ENCODE measurements at regions not wholly inside any gene's neighbourhood (a gene's known extent, or its start where the extent isn't known, plus 50 kb on each side); places are given as distances from the start of the nearest gene placed in this dataset.
"Not testable (repeated sequence)": the region's sequence is repeated elsewhere in the genome, so short reads cannot be mapped to it uniquely, and the experiment has no call there.

DNA sequence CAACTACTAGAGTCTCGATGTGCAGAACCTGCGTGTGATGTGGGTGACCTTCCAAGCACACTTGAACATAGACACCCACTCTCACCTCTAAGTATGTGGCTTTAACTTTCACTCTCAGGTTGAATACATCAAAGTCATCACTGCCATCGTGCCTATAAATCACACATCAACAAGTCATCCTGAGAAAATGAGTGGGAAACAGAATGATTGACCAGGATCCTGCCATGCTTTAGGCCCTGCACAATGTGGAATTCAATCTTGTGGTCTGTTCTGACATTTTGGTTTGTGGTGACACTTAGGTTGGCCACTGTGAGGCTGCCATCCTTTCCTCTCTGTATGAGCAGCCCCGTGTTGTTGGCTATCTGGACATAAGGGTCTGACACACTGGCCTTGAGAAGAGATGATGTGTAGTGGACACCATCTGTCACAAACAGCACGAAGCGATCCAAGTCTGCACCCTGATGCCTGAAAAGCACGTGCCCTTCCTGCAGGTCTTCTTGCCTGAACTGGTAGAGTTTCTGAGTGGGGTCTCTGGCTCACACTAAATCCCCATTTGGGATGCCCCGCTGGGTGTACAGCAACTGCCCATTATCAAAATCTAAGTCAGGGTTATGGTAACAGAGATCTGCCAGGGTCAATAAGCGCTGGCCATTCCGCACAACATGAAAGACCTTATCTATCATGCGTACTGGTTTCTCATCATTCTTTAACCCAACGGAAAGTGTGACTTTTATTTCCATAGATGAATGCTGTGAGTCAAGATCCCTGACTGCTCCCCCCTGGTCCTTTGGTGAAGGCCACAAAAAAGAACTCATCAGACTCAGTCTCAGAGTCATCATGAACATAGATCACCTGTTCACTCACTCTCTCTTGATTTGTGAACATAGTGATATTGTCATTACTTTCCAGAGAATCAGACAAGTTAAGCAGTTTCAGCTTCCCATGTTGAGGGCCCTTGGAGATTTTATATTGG is 116.6 kb downstream of the ESM1 start:
- Histone ChIP-seq H3K27me3 (ENCODE audit: control insufficient read depth, insufficient read depth, low read length) (no peaks in the 10 kb centered on the region), H3K4me3 (ENCODE audit: low read depth, low read length) (no peak overlapping the region), H3K9me3 (ENCODE audit: control insufficient read depth, insufficient read depth, low read length) (no peaks in the 10 kb centered on the region; the same call in 1 of the 2 replicates), H3K9ac (ENCODE audit: low read depth, low read length) (no peak overlapping the region), H3K27ac (ENCODE audit: low read depth, low read length) (no peak overlapping the region), H3K4me1 (ENCODE audit: control insufficient read depth, insufficient read depth, low read length) (peaks cover 4% of the 10 kb centered on the region; the same call in 1 of the 2 replicates), H3K36me3 (ENCODE audit: control insufficient read depth, insufficient read depth, low read length) (no peaks in the 10 kb centered on the region)

DNA sequence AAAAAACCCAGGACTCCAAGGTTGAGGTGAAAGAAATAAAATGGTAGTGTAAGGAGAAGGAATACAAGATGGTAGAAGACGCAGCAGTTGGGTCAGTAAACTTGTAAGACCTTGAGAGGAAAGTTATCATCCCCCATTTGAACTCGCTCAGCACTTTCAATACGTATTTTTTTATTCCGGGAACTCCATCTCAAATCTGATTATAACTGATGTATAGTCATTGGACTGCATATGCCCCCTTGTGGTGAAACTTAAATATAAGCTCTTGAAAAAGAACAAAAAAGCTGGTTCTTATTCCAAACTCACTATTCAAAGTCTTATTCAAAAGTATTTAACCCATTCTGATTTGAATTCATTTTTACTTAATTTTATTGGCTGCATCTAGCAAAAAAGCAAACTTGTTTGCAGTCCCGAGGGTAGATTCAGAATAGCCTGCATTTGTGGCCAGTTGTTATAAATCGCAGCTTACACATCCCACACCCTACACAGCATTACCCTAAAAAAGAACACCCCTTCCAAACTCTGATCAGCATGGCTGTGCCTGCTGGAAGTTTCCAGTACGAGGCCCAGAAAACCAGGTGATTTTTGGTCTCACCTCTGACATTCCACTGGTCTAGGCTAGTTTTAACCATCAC is 118.0 kb downstream of the ESM1 start:
- H3K4me1 ChIP-seq (ENCODE audit: control insufficient read depth, insufficient read depth, low read length): no peaks in the 10 kb centered on the region
- H3K36me3 ChIP-seq (ENCODE audit: control insufficient read depth, insufficient read depth, low read length): no peaks in the 10 kb centered on the region
- H3K4me3 ChIP-seq (ENCODE audit: low read depth, low read length): no peak overlapping the region
- H3K9me3 ChIP-seq (ENCODE audit: control insufficient read depth, insufficient read depth, low read length): no peaks in the 10 kb centered on the region; the same call in 1 of the 2 replicates
- H3K9ac ChIP-seq (ENCODE audit: low read depth, low read length): no peak overlapping the region
- no peaks in the 10 kb centered on the region for H3K27me3 ChIP-seq (ENCODE audit: control insufficient read depth, insufficient read depth, low read length)
- H3K27ac ChIP-seq (ENCODE audit: low read depth, low read length): no peak overlapping the region

DNA sequence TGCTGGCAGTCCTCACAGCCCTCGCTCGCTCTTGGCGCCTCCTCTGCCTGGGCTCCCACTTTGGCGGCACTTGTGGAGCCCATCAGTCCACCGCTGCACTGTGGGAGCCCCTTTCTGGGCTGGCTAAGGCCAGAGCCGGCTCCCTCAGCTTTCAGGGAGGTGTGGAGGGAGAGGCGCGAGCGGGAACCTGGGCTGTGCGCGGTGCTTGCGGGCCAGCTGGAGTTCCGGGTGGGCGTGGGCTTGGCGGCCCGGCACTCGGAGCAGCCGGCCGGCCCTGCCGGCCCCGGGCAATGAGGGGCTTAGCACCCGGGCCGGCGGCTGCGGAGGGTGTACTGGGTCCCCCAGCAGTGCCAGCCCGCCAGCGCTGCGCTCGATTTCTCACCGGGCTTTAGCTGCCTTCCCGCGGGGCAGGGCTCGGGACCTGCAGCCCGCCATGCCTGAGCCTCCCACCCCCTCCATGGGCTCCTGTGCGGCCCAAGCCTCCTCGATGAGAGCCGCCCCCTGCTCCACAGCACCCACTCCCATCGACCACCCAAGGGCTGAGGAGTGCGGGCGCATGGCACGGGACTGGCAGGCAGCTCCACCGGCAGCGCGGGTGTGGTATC is 120.4 kb downstream of the ESM1 start:
- H3K9me3 ChIP-seq (ENCODE audit: control insufficient read depth, insufficient read depth, low read length); H3K4me3 ChIP-seq (ENCODE audit: low read depth, low read length); H3K27me3 ChIP-seq (ENCODE audit: control insufficient read depth, insufficient read depth, low read length); H3K9ac ChIP-seq (ENCODE audit: low read depth, low read length); H3K27ac ChIP-seq (ENCODE audit: low read depth, low read length); H3K4me1 ChIP-seq (ENCODE audit: control insufficient read depth, insufficient read depth, low read length); H3K36me3 ChIP-seq (ENCODE audit: control insufficient read depth, insufficient read depth, low read length): not testable (repeated sequence)

DNA sequence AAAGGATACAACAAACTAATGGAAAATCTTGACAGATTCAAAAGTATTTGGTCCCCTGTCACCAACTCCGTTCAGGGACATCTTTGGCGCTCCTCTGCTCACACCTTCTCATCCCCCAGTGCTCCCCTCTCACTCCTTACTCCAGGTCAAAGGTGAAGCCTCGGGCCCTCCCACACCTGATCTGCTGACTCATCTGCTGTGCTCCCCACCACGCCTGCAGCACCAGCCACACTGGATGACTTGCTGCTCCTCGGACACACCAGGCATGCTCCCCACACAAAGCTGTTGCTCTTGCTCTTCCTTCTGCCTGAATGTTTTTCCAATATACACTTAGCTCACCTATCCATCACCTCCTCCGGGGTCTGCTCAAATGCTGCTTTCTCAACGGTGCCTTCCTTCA is 123.4 kb downstream of the ESM1 start:
- Histone ChIP-seq H3K4me1 (ENCODE audit: control insufficient read depth, insufficient read depth, low read length) (no peaks in the 10 kb centered on the region), H3K27ac (ENCODE audit: low read depth, low read length) (no peak overlapping the region), H3K36me3 (ENCODE audit: control insufficient read depth, insufficient read depth, low read length) (no peaks in the 10 kb centered on the region), H3K27me3 (ENCODE audit: control insufficient read depth, insufficient read depth, low read length) (no peaks in the 10 kb centered on the region), H3K9me3 (ENCODE audit: control insufficient read depth, insufficient read depth, low read length) (peaks cover 6% of the 10 kb centered on the region; the same call in 1 of the 2 replicates), H3K9ac (ENCODE audit: low read depth, low read length) (no peak overlapping the region), H3K4me3 (ENCODE audit: low read depth, low read length) (no peak overlapping the region)

DNA sequence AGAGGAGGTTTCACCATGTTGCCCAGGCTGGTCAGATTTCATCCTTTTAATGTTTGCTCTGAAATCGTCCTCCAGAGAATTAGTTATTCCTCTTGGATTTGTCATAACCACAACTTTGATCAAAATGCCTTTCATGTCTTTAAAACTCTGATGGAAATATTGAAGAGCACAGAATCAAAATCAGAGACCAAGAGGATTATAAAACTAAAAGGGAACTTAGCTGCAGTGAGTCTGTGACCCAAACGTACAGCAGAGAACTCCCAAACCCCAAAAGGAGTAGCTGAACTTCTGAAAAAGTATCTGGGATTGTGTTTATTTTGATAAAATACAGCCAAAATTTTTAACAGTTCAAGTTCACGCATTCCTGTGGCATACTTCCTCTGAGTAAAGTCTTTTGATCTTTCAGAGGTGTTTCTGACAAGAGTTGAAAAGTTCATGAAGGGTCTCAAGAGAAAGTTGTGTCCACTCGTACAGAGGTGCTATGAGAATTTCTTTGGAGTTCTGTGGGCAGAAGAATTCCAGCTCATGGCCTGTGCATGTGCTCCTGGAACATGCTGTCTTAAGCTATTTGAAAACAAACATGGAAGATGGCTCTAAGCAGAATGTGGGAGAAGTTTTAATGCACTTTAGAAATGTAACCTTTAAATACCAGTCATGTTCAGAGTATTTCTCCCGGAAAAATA is 124.0 kb downstream of the ESM1 start:
- Histone ChIP-seq H3K27me3 (ENCODE audit: control insufficient read depth, insufficient read depth, low read length) (no peaks in the 10 kb centered on the region), H3K36me3 (ENCODE audit: control insufficient read depth, insufficient read depth, low read length) (no peaks in the 10 kb centered on the region), H3K4me1 (ENCODE audit: control insufficient read depth, insufficient read depth, low read length) (no peaks in the 10 kb centered on the region), H3K9me3 (ENCODE audit: control insufficient read depth, insufficient read depth, low read length) (peaks cover 6% of the 10 kb centered on the region; the same call in 1 of the 2 replicates), H3K9ac (ENCODE audit: low read depth, low read length) (no peak overlapping the region), H3K4me3 (ENCODE audit: low read depth, low read length) (no peak overlapping the region), H3K27ac (ENCODE audit: low read depth, low read length) (no peak overlapping the region)

DNA sequence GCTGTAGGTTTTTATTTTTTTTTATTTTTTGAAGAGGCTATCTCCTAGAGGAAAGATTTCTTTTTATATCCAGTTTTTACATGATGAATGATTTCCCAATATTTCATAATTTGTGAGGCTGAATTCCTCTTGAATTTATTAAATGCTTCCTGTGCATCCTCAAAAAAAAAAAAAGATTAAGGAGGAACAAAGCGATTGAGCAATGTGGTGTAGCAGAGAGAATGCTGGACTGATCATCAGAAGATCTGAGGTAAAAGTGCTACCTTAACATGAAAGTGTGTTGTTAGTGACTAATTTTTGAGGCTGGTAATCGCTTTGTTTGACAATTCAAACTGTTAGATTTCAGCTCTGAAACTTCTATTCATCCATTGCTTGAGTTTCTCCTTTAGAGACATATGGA is 125.1 kb downstream of the ESM1 start:
- no peaks in the 10 kb centered on the region for H3K4me1 ChIP-seq (ENCODE audit: control insufficient read depth, insufficient read depth, low read length)
- H3K27ac ChIP-seq (ENCODE audit: low read depth, low read length): no peak overlapping the region
- H3K9me3 ChIP-seq (ENCODE audit: control insufficient read depth, insufficient read depth, low read length): peaks cover 6% of the 10 kb centered on the region; the same call in 1 of the 2 replicates
- no peaks in the 10 kb centered on the region for H3K27me3 ChIP-seq (ENCODE audit: control insufficient read depth, insufficient read depth, low read length)
- H3K9ac ChIP-seq (ENCODE audit: low read depth, low read length): no peak overlapping the region
- no peak overlapping the region for H3K4me3 ChIP-seq (ENCODE audit: low read depth, low read length)
- no peaks in the 10 kb centered on the region for H3K36me3 ChIP-seq (ENCODE audit: control insufficient read depth, insufficient read depth, low read length)

DNA sequence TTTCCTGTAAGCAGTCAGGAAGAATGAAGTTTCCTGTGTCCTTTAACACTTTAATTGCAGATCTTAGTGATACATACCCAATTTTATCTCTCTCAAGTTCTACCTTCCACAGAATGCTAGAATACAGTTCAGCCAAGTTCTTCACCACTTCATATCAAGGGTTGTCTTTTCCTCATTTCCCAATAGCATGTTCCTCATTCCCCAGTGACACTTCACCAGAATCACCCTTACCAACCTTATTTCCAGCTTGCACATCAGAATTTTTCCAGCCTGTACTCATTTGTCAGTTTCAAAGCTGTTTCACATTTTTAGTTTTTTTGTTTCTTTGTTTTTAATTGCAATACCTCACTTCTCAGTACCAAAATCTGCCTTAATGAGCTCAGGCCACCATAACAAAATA is 126.1 kb downstream of the ESM1 start:
- Histone ChIP-seq H3K9ac (ENCODE audit: low read depth, low read length) (no peak overlapping the region), H3K27ac (ENCODE audit: low read depth, low read length) (no peak overlapping the region), H3K36me3 (ENCODE audit: control insufficient read depth, insufficient read depth, low read length) (no peaks in the 10 kb centered on the region), H3K4me1 (ENCODE audit: control insufficient read depth, insufficient read depth, low read length) (no peaks in the 10 kb centered on the region), H3K27me3 (ENCODE audit: control insufficient read depth, insufficient read depth, low read length) (no peaks in the 10 kb centered on the region), H3K9me3 (ENCODE audit: control insufficient read depth, insufficient read depth, low read length) (peaks cover 6% of the 10 kb centered on the region; the same call in 1 of the 2 replicates), H3K4me3 (ENCODE audit: low read depth, low read length) (no peak overlapping the region)

DNA sequence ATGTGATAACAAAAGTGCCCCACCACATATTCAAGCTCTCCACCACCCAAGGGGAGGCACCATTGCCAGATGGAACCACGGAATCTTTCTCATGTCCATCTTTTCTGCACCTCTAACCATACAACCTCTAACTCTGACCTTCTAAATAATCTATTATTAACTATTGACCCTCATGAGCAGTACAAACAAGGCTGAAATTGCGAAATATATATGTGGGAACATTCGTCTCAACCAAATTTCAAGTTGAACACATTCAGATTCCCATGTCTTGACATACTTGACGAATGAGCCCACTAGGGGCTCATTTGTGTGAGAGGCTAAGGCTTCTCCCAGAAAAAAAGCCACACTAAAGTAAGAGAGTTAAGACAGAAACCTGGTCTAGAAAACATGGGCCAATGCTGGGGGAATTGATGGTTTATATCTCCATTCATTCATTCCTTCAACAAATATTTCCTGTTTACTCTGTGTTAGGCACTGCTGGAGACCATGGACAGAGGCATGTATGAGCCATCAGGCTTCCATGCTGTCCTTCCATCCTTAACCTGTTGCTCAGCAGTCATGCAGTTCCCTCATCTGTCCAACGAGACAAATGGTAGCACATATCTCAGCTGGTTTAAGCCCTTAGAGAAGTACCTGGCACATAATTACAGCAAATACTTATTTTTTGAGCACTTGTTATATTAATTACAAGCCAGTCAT is 130.4 kb downstream of the ESM1 start:
- H3K4me1 ChIP-seq (ENCODE audit: control insufficient read depth, insufficient read depth, low read length): no peaks in the 10 kb centered on the region
- no peak overlapping the region for H3K9ac ChIP-seq (ENCODE audit: low read depth, low read length)
- H3K4me3 ChIP-seq (ENCODE audit: low read depth, low read length): no peak overlapping the region
- H3K36me3 ChIP-seq (ENCODE audit: control insufficient read depth, insufficient read depth, low read length): no peaks in the 10 kb centered on the region
- no peak overlapping the region for H3K27ac ChIP-seq (ENCODE audit: low read depth, low read length)
- H3K27me3 ChIP-seq (ENCODE audit: control insufficient read depth, insufficient read depth, low read length): no peaks in the 10 kb centered on the region
- peaks cover 6% of the 10 kb centered on the region; the same call in 1 of the 2 replicates for H3K9me3 ChIP-seq (ENCODE audit: control insufficient read depth, insufficient read depth, low read length)

DNA sequence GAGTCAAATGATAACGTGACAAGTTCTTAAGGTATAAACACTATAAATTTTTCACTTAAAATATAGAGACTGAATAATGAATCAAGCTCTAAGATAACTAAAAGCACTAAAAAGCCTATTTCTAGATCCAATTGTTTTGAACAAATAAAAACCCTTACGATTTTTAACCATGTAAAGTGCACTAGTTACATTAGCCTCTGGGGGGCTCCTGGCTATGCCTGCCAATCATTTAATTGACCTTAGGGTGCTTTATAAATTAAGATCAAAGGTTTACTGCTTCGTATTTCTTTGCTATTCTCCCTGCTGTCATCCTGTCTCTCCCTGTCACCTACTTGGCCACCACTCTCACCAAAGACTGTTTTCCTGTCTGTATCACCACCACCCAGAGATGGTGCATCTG is 133.4 kb downstream of the ESM1 start:
- Histone ChIP-seq H3K27me3 (ENCODE audit: control insufficient read depth, insufficient read depth, low read length) (no peaks in the 10 kb centered on the region), H3K9me3 (ENCODE audit: control insufficient read depth, insufficient read depth, low read length) (no peaks in the 10 kb centered on the region; the same call in 1 of the 2 replicates), H3K9ac (ENCODE audit: low read depth, low read length) (no peak overlapping the region), H3K27ac (ENCODE audit: low read depth, low read length) (no peak overlapping the region), H3K36me3 (ENCODE audit: control insufficient read depth, insufficient read depth, low read length) (no peaks in the 10 kb centered on the region), H3K4me3 (ENCODE audit: low read depth, low read length) (no peak overlapping the region), H3K4me1 (ENCODE audit: control insufficient read depth, insufficient read depth, low read length) (no peaks in the 10 kb centered on the region)

DNA sequence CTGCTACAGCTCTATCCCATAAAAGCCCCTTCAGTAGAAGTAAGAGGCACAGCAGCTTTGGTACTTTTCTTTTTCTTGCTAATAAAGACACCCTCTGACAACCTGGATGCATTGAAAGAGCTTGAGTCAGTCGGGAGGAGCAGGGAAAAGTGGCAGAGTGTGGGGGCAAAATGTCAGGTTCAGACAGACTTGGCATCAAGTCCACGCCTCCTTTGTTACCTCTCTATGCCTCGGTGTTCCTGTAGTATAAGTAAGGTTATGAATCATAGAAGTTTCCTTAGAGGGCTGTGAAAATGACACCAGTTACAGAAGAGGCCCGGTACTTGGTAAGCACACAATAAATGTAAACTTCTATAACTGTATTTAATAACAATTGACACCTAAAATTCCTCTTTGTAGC is 133.9 kb downstream of the ESM1 start:
- Histone ChIP-seq H3K4me1 (ENCODE audit: control insufficient read depth, insufficient read depth, low read length) (no peaks in the 10 kb centered on the region), H3K27me3 (ENCODE audit: control insufficient read depth, insufficient read depth, low read length) (no peaks in the 10 kb centered on the region), H3K9ac (ENCODE audit: low read depth, low read length) (no peak overlapping the region), H3K27ac (ENCODE audit: low read depth, low read length) (no peak overlapping the region), H3K9me3 (ENCODE audit: control insufficient read depth, insufficient read depth, low read length) (no peaks in the 10 kb centered on the region; the same call in 1 of the 2 replicates), H3K4me3 (ENCODE audit: low read depth, low read length) (no peak overlapping the region), H3K36me3 (ENCODE audit: control insufficient read depth, insufficient read depth, low read length) (no peaks in the 10 kb centered on the region)

Data from HUES48 (cell line).